Stimulated activated CD4-positive, alpha-beta T cell treated with anti-CD3 and anti-CD28 coated beads, Interleukin-12 subunit alpha, Interleukin-12 subunit beta, amount 100 ng/mL, for 24 hours (primary cell): ENCODE measurements at regions not wholly inside any gene's neighbourhood (a gene's known extent, or its start where the extent isn't known, plus 50 kb on each side); places are given as distances from the start of the nearest gene placed in this dataset.

Experiments used
- DNase-seq, 2 experiments: peaks; one replicate each; pipeline ENCODE4 v3.0.0-alpha.2; 2020; ENCODE audit warnings: low read depth in 2 of 2

DNA sequence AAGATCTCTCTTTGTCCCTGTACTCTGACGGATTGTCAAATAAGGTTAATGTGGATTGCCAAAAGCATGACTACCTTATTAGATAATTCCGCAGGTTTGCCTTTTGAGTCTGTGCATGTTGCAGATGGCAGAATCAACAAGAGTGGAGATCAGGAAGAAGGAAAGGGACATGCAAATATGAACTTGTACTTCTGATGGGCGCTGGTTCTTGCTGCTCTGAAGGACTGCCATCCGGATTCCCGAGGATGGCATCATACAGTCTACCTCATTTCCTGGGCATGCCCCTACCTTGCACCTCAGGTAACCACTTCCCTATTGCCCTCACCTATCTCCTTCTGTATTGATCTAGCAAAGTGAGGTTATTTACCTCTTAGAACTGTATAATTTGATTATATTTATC, 504.2 kb downstream of the ACTL7B start:
- DNase-seq: no peak

DNA sequence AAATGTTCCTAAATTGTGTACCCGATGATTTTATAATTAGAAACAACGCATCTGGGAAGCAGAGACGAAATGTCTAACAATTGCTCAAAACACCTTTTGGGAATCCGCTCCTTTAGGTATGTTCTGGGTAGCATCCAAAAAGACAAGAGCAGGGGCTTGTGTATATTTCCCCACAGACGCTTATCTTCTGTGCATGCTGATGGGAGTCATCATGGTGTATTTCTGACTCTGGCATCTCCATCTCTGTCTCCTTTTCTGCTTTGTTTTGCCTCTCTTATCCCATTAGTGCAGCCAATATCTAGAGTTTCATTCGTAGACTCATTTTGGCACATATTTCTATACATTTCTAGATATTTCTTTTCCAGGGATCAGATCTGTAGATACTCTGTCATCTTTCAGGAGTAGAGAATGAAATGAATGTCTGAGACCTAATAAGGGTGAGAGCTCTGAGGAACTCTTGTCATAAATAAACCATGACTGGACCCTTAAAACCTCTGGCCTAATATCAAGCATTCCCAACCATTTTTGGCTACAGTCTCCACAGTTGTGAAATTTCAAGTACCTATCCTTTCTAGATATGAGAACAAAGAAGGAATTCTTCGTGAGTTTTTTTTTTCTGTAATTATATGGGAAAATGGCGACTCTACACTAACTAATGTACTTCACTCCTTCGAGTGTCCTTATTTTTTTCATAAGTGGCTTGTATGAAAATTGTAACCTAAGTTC, 508.2 kb downstream of the ACTL7B start:
- no peak for DNase-seq

DNA sequence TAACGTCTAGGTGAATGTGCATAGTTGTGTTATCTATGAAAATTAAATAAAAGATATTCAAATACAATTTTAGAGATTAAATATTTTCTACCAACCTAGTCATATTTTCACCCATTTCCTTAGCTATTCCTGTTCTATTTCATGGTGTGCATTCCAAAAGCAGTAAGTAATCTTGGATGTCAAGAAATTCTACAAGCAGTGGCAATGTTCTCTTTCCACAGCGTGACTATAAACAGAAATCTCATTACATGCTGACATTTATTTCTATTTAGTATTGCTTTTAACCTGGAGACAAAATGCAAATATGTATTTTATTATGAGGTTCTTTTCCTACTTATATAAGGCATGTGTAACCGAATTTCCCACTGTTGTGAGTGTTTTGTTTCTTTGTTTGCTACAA, 510.0 kb downstream of the ACTL7B start:
- no peak for DNase-seq

DNA sequence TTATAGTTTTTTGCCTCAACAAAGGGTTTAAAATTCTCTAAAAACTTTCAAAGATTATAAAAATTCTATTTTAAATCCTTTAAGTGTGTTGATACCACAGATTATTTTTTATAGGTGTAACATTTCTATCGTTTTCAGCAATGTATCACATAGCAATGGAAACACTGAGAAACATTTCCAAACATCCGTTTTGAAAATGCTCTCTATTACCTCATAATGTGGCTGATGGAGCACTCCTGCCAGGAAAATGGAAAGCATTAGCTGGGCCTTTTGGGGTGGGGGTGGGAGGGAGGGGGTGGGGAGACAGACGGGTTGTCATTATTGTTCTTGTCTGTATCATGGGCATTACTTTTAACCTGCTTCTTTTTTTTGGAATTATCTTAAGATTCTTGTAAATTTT, 516.5 kb downstream of the ACTL7B start:
- DNase-seq: no peak

DNA sequence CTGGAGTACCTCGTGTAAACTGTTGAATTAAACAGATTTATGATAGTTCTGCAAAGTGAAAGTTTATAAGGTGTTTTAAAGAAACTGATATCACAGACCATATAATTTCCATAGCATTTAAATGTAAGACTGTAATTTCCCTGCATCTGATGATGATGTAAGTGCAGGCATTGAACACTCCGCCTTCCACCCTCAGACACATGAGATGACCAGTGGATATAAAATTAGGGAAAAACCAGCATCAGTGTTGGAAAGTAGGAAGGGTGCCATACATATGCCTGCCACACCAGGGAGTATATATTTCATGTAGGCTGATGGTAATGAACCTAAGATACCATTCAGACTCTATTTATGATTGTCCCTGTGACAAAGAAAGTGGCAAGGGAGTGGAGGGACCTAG, 519.2 kb downstream of the ACTL7B start:
- DNase-seq: no peak

DNA sequence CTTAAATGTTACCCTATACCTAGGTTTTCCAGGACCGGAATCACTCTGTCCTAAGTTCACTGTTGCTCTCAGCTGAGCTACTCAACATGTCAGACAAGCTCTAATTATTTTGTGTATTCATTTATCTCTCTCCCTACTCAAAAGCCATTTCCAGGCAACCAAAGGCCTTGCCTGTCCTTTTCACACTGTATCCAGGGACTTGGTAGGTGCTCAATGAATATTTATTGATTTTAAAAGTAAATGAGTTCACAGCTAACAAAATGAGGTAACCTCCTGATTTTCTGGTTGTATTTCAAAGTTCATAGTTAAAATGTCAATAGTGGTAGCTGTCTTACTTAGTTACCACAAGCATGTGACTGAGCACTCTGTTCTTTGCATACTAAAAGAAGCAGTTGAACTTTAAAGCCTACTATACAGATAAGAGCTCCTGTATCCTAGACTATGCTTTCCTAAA, 522.2 kb downstream of the ACTL7B start:
- DNase-seq: no peak

DNA sequence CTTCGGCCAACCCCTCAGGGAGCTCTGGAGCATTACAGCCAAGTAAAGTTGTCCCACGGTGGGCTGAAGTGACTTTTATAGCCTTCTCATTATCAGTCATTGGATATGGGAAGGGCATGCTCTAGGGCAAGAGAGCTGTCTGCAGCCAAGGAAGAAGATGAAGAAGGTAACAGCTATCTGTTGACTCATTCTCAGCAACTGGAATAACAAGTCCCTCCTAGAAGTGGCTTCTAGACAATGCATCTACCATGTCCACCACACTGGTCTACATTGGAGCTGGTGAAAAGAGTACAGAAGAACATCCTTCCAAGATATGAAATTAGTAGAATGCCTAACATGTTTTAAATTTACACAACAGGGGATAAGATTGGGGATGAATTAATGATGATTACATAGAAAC, 524.2 kb downstream of the ACTL7B start:
- no peak for DNase-seq

DNA sequence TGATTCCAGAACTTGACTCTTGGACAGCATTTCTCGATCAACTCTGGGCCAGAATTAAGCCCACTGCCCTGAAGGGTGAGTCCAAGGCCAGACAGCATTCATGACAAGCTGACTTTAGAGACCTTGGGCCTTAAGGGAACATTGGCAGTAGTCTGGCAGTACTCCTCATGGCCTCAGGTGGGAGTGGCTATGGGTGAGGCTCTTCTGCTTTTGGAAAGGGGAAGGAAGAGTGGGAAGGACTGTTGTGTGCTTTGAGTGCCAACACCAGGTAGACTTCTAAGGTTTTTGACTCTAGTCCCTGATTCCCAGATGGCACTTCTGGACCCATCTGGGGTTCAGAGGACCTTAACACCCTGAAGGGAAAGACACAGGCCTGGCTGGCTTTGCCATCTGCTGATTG, 530.4 kb downstream of the ACTL7B start:
- no peak for DNase-seq

DNA sequence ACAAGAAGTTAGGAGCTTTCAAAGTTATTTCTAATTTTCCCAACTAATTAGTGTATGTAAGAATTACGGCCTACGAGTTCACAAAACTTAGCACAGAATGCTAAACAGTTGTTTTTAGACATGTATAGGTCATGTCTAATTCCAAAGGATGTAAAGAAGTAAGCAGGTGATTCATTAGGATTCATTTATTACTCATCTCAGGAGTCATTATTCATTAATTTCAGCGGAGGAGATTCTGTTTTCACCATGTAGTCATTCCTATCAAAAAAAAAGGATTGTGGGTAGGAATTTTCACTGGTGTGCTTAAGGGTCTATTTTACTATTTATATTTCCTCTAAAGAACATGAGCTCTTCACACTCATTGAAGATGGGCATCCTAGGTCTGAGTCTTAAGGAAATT, 532.2 kb downstream of the ACTL7B start:
- DNase-seq: no peak

DNA sequence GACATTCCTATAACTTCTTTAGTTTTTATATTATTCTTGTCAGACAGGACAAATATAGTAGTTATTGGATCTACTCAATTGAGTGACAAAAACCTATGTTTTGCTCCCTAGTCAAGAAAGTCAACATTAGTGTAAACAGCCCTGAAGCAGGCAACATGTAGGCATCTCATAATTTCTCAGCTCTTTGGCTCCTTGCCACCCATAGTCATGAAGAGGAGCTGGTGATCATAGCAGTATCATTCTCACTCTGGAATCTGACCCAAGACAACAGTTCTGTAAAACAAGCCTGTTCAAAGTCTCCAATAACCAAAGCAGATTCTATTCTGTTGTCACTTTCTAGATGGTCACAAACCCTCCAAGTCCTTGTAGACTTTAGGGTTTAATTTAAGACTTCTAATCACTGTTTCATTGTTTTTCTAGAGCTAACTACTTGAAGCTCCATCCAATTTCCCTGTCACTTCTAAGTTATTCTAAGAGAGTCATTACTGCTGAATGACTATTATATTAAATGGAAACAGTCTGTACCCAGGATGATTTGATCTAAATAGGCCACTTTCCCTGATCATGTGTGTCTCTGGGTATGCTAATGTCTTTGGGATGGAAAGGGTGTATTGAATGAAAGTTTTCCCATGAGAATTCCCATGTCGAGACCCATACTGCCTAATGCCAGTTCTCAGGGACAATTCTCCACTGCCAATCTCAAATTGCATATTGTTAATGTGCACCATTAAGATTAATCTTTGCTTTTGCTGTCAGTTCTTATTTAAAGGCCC, 533.3 kb downstream of the ACTL7B start:
- no peak for DNase-seq

DNA sequence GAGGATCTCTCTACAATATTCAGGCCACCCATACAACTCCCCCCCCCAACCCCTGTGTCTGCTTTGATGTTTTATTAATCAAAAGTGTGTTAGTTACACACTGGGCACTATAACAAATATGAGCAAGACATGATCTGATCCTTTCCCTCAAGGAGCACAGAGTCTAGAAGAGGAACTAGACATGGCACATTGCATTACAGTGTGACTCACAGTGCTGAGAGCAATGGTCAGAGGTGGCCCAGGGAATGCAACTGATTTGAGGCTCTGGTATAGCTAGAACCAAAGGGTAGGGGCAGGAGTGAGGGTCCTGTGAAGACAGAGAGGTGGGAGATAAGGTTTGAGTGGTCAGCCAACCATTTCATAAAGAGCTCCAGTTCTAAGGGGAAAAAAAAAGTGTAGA, 539.2 kb downstream of the ACTL7B start:
- no peak for DNase-seq

DNA sequence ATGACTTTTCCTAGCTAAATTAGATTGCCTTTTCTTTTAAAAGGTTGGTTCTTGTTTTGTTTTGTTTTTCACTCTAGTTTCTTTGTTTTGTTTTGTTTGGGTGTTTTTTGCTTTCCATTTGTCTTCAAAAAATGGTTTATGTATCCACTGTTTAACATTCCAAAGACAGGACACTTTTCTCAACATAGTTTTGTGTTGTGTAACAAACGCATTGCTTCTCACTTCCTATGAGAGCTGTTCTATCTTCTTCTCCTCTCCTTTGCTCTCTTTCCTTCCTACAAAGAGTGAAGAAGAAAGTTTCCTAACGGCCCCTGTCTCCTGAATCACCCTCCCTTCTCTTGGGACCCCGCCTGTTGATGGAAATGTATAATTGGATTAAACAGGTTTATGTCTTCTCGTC, 539.7 kb downstream of the ACTL7B start:
- DNase-seq: no peak

DNA sequence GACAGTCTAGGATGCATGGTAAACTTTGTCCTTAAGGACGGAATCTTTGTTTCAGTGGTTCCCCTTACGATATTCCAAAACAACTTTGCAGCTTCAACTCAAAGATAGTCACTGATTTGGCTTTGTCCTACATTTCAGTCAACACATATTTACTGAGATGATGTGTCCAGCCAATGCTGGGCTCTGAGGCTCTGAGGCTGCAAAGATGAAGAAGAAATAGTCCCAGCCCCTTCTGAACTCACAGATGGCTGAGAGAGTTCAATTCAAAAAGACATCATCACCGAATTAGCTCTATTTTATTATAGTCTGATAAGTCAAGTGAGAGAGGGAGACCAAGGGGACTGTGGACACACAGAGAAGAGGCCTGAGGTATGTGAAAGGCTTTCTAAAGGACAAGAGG, 544.0 kb downstream of the ACTL7B start:
- no peak for DNase-seq

DNA sequence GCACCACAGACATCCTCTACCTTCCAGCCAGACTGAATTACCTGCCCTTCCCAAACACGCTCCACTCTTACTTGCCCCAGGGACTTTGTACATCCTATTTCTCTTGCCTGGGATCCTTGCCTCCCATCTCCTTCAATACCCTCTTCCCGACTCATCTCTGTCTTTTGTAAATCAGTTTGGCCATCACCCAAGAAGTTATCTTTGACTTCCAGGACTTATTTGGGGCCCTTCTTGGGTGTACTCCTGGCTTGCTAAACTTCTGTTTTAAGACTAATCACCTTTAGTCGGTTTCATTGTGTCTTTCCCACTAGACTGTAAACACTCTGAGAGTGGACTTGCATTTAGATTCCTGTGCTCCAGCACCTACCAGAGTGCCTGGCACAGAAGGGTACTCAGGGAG, 545.6 kb downstream of the ACTL7B start:
- DNase-seq: no peak

DNA sequence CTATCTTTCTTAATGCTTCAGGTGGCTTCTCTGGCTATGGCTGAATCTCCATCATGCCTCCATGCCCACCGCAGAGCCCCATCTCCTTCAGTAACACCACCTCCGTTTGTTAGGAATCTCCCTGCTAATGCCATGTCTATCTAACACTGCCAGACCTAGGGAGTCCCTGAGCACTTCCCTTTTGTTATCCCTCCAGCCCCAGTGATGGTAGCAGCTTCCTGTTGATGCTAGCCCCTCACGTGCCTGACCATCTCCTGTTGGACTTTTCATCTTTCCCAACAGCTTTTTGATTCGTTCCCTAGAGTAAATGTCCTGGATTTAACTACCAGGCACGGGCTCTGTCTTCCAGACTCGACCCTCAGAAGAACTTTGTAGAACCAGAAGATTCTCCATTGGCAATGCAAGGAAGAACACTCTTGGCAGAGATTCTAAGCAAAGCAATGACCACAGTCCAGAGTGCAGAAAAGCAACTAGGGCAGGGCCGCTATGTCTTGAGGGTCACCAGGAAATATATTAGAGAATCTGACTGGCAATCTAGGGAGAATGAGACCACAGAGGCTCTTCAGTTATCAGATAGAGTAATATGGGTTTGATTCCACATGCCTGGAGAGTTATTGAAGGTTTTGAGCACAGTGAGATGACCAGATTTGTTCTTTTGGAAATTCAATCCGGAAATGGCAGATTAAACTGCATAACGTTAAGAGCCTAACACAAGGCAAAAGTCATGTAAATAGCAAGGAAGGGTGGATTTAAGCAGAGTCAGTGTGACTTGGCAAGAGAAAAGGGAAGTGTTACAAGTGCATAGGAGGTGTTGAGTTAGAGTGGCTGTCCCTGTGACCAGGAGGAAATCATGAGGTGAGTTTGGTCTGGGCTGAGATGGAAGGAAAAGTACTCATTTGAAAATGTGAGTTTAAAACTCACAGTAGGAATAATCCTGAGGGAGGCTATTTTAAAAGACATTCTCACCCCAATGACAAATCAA, 555.2 kb downstream of the ACTL7B start:
- no peak for DNase-seq

DNA sequence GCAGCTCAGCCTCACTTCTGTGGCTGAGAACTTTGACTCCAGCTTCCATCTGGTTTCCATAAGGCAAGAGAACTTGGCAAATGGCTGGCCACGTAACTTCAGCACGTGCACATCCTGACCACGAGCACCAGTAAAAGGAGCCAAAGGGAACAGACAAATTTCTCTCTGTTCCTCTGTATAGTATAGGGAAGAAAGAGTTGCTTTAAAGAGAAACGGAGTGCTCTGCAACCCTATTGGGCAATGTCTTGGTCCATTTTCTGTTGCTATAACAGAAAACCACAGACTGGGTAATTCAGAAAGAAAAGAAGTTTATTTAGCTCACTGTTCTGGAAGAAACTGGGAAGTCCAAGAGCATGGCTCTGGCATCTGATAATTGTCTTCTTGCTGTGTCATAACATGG, 558.7 kb downstream of the ACTL7B start:
- no peak for DNase-seq

DNA sequence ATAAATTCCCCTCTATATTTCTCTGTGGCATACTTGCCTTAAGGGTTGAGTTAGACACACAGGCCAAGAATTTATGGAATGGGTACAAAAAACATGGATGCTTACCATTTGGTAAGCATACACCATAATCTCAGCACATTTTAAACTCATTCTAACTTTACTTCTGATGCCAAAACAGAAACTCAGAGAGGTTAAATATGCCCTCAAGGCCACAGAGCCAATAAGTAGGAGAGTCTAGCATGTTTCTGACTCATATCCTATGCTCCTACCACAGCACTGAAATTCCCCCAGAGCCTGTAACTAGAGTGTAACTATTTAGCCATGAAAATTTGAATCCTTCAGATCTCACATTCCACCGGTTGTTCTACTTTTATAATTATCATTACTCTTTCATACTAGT, 559.7 kb downstream of the ACTL7B start:
- DNase-seq: no peak

DNA sequence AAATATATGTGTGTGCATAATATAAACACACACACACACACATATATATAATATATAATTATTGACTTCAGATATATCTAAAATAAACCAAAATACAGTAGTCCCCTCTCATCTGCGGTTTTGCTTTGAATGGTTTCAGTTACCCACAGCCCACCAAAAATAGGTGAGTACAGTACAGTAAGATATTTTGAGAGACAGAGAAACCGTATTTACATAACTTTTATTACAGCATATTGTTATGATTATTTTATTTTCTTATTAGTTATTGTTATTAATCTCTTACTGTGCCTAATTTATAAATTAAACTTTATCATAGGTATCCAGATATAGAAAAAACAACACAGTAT, 564.2 kb downstream of the ACTL7B start:
- DNase-seq: no peak

DNA sequence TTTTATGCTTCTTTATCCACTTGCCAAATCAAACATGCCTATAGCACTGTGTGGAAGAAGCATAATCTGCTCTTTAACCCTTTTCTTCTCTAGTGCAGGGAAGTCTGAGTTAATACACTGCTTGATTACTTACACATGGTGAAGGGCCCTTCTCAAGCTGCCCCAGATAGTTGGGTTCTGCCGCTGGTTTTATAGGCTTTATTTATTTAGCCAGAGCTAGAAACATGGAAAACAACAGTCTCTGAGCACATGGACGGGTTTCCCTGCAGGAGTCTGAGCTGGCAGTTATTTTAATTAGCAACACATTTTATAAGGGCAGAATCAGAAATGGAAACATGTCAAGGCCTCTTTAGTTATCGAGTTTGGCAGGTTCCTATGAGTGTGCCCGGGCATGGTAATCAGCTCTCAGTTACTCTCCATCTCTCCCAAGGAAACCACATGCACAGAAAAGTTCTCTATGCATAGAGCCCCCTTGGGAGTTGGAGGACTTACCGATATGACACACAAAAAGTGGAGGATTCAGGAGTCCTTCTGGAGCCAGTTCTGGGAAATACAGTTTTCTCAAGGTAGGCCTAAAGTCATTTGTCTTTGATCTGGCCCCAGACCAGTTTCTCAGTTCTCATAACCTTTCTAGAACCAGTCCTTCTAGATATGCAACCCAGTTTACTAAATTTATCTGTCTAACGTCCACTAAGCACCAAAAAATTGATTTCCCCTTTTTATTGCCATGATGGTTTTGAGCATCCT, 564.8 kb downstream of the ACTL7B start:
- DNase-seq: no peak

DNA sequence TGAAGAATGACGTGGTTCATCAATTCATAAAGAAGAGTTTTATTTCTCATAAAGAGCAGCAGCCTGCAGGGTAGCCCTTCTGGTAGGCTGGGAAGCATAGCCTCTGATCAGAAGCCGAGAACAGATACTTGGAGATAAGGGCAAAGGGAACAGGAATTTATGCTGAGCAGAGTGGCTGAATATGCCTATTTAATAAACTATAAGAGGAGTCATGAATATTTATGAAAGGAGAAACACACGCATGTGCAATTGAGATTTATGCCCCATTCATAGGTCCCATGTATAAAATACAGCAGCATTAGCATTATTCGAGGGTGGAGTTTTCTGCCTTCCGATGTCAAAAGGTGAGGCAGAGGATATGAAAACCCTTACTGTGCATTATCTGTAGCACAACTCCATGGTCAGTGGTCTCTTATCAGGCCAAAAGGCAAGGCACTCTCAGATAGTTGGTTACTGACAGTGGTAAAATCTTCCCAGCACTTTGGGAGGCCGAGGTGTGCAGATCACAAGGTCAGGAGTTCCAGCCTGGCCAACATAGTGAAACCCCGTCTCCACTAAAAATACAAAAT, 569.1 kb downstream of the ACTL7B start:
- DNase-seq: no peak

DNA sequence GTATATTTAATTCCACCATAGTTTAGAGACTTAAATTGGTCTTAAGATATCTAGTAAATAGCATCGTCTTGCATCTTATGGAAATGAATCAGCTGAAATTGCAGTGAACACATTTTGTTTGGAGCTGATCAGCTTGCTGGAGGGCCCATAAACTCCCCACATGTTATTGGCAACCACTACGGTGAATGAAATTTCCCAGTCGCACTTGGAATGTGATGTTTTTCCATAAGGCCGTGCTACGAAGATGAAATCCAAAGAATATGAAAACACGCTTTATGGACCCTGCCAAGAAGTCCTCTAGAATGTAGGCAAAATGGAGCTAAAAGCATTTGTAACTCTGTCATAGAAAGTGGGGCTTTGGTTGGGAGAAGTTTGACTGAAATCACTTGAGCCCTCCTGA, 572.1 kb downstream of the ACTL7B start:
- no peak for DNase-seq
